ENCODE measurements at regions not wholly inside any gene's neighbourhood (a gene's known extent, or its start where the extent isn't known, plus 50 kb on each side); places are given as distances from the start of the nearest gene placed in this dataset.

DNA sequence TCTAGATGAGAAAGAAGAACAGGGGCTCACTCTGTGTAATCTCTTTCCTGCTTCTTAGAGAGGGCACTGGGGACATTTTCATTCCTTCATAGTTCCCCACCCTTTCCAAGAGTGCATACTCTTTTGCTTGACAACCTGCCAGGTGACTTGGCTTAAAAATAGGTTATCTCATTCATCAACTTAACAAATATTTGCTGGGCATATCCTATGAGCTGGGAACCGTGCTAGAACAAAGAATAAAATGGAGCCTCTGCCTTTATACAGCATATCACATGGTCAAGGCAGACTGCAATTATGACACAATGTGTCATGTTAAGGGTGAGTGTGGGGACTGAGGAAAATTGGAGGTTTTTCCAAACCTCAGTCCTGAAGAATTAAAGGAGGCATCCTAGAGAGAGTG, 209.8 kb upstream of the FOXA2 start:
- Histone ChIP-seq H3K27ac (ENCODE audit: low read depth, low read length) (no peak overlapping the region), H3K27me3 (ENCODE audit: control insufficient read depth, insufficient read depth, low read length) (no peaks in the 10 kb centered on the region), H3K9ac (ENCODE audit: low read length) (no peak overlapping the region), H3K4me3 (ENCODE audit: low read depth, low read length) (no peak overlapping the region), H3K9me3 (ENCODE audit: control insufficient read depth, insufficient read depth, low read depth, low read length) (no peaks in the 10 kb centered on the region), H3K36me3 (ENCODE audit: control insufficient read depth, insufficient read depth, low read length) (no peaks in the 10 kb centered on the region), H3K4me1 (ENCODE audit: control insufficient read depth, insufficient read depth, low read length) (no peaks in the 10 kb centered on the region)

DNA sequence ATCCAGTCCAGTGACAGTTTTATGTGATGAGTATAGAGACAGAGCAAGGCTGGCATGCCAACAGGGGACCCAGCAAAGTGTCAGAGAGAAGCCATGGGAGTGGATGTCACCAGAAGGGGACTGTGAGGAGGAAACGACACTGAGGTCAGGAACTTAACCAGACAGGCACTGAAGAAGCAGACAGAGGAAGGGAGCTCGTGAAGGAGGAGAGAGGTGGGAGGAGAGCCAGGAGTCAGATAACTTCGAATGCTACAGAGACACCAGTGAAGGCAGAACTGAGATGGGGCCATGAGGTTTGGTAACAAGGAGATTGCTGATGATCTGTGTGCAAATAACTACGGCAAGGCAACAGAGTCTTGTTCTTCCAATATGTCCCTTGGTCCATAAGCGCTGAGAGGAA, 211.1 kb upstream of the FOXA2 start:
- Histone ChIP-seq H3K9me3 (ENCODE audit: control insufficient read depth, insufficient read depth, low read depth, low read length) (no peaks in the 10 kb centered on the region), H3K4me1 (ENCODE audit: control insufficient read depth, insufficient read depth, low read length) (no peaks in the 10 kb centered on the region), H3K27ac (ENCODE audit: low read depth, low read length) (no peak overlapping the region), H3K36me3 (ENCODE audit: control insufficient read depth, insufficient read depth, low read length) (no peaks in the 10 kb centered on the region), H3K27me3 (ENCODE audit: control insufficient read depth, insufficient read depth, low read length) (no peaks in the 10 kb centered on the region), H3K9ac (ENCODE audit: low read length) (no peak overlapping the region), H3K4me3 (ENCODE audit: low read depth, low read length) (no peak overlapping the region)

DNA sequence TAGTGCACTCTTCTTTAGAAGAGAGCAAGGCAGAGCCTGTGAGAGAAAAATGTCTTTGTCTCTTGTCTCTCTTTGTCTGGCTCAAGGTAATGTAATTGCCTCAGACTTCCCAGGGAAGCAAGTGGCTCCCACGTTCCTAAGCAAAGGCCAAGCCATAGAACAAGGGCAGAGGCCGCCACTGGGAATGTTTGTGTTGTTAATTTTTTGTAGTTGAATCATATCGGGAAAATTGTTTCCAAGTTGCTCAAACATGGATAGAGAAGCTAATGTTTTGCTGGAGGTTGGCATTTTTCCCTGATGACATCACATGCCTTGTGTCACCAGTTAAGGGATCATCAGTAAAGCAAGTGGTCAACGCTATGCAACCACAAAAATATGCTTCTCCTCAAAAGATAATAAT, 211.5 kb upstream of the FOXA2 start:
- Histone ChIP-seq H3K27ac (ENCODE audit: low read depth, low read length) (no peak overlapping the region), H3K27me3 (ENCODE audit: control insufficient read depth, insufficient read depth, low read length) (no peaks in the 10 kb centered on the region), H3K9me3 (ENCODE audit: control insufficient read depth, insufficient read depth, low read depth, low read length) (no peaks in the 10 kb centered on the region), H3K4me3 (ENCODE audit: low read depth, low read length) (no peak overlapping the region), H3K36me3 (ENCODE audit: control insufficient read depth, insufficient read depth, low read length) (no peaks in the 10 kb centered on the region), H3K4me1 (ENCODE audit: control insufficient read depth, insufficient read depth, low read length) (no peaks in the 10 kb centered on the region), H3K9ac (ENCODE audit: low read length) (no peak overlapping the region)

DNA sequence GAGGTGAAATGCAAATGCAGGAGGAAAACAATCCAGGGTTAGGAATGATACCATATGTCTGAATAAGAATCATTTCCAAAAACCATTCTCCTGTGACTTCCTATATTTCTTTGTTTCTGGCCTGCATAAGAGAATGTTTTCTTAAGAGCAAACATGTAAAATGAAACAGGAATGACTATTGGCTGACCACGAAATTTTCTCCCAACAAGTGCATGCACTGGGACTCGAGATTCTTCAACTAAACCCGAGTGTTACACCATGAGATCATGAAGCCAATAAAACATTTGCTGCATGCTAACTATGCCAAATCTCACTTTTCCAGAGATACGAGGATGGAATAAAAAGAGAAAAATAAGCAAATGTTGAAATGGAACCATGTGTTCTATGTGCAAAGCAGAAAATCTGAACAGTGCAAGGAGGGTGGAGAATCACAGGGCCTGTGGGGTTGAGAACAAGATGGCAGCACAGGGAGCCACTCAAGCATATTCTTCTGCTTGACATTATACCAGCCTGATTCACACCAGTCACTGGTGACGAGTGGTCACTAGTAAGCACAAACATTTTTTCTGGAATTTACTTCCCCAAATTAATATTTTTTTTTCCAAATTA, 212.2 kb upstream of the FOXA2 start:
- H3K27me3 ChIP-seq (ENCODE audit: control insufficient read depth, insufficient read depth, low read length), result no peaks in the 10 kb centered on the region
- no peak overlapping the region for H3K27ac ChIP-seq (ENCODE audit: low read depth, low read length)
- H3K9me3 ChIP-seq (ENCODE audit: control insufficient read depth, insufficient read depth, low read depth, low read length), result no peaks in the 10 kb centered on the region
- H3K4me1 ChIP-seq (ENCODE audit: control insufficient read depth, insufficient read depth, low read length), result no peaks in the 10 kb centered on the region
- no peak overlapping the region for H3K9ac ChIP-seq (ENCODE audit: low read length)
- no peaks in the 10 kb centered on the region for H3K36me3 ChIP-seq (ENCODE audit: control insufficient read depth, insufficient read depth, low read length)
- no peak overlapping the region for H3K4me3 ChIP-seq (ENCODE audit: low read depth, low read length)

DNA sequence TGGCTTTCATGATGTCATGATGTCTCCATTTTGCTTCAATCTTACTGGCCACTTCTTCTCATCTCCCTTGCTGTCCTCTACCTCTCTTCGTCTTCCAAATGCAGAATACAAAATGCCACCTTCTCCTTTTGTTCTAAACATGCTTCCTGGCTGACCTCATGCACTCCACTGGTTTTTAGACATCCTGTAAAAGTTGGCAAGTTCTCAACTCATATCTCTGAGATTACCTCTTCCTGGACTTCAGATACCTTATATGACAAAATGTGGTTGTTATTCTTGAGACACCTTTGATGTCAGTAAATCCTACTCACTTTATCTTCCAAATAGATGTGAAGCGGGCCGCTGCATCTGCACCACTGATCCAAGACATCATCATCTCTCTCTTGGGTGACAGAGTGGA, 212.7 kb upstream of the FOXA2 start:
- H3K9ac ChIP-seq (ENCODE audit: low read length), result no peak overlapping the region
- H3K4me1 ChIP-seq (ENCODE audit: control insufficient read depth, insufficient read depth, low read length), result no peaks in the 10 kb centered on the region
- no peaks in the 10 kb centered on the region for H3K36me3 ChIP-seq (ENCODE audit: control insufficient read depth, insufficient read depth, low read length)
- no peak overlapping the region for H3K27ac ChIP-seq (ENCODE audit: low read depth, low read length)
- no peaks in the 10 kb centered on the region for H3K9me3 ChIP-seq (ENCODE audit: control insufficient read depth, insufficient read depth, low read depth, low read length)
- no peak overlapping the region for H3K4me3 ChIP-seq (ENCODE audit: low read depth, low read length)
- H3K27me3 ChIP-seq (ENCODE audit: control insufficient read depth, insufficient read depth, low read length), result no peaks in the 10 kb centered on the region

DNA sequence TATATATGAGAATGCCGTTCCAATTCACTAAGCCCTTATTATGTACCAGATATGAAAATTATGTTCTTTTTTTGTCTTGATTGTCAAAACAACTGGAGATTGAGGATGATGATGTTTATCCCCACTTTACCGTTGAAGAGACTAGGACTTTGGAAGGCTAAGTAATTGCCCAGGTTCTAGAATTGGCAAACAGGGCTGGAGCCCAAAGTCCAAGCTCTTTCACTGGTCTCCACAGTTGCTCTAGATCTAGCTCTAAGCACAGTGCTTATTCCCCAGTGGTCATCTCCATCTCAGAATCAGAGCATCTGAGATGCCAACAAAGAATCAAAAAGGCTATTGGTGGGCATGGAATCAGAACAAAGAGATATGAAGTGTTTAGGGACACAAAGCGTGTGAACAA, 215.3 kb upstream of the FOXA2 start:
- Histone ChIP-seq H3K27me3 (ENCODE audit: control insufficient read depth, insufficient read depth, low read length) (no peaks in the 10 kb centered on the region), H3K9me3 (ENCODE audit: control insufficient read depth, insufficient read depth, low read depth, low read length) (no peaks in the 10 kb centered on the region), H3K4me1 (ENCODE audit: control insufficient read depth, insufficient read depth, low read length) (no peaks in the 10 kb centered on the region), H3K9ac (ENCODE audit: low read length) (no peak overlapping the region), H3K27ac (ENCODE audit: low read depth, low read length) (no peak overlapping the region), H3K4me3 (ENCODE audit: low read depth, low read length) (no peak overlapping the region), H3K36me3 (ENCODE audit: control insufficient read depth, insufficient read depth, low read length) (no peaks in the 10 kb centered on the region)

DNA sequence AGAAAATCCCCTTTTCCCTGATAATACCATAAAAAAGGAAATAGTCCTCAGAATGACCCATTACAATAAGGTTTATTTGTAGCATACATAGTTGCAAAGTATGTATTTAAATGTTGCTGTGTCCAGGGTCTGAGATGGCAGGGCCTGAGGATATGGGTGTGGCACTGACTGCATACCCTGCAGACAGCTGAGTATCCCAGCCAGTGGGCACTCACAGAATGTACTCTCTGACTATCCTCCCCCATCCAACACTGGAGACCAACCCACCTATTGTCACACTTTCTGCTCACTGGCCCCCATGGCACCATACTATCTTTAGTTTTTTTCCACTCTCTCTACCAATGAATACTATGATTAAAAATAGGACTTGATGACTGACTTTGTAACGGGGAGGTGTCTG, 215.8 kb upstream of the FOXA2 start:
- Histone ChIP-seq H3K27me3 (ENCODE audit: control insufficient read depth, insufficient read depth, low read length) (no peaks in the 10 kb centered on the region), H3K9me3 (ENCODE audit: control insufficient read depth, insufficient read depth, low read depth, low read length) (no peaks in the 10 kb centered on the region), H3K27ac (ENCODE audit: low read depth, low read length) (no peak overlapping the region), H3K4me3 (ENCODE audit: low read depth, low read length) (no peak overlapping the region), H3K4me1 (ENCODE audit: control insufficient read depth, insufficient read depth, low read length) (no peaks in the 10 kb centered on the region), H3K36me3 (ENCODE audit: control insufficient read depth, insufficient read depth, low read length) (no peaks in the 10 kb centered on the region), H3K9ac (ENCODE audit: low read length) (no peak overlapping the region)

DNA sequence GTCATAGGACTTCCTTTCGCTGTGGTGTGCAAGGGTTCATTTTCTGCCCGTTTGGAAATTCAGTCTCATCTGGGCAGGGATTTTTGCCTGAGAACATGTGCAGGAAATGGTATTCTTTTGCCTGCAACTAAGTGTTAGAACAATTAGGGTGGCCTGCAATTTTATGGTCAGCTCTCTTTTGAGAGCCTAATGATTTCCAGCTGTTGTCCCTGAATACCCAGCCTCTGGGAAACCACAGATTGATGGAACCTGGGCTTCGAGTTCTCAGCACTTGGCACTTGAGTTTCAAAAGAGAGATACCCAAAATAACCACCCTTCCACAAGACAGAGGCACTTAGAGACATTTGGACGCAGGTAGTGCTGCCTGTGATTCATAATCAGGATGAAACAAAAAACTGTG, 217.2 kb upstream of the FOXA2 start:
- Histone ChIP-seq H3K9me3 (ENCODE audit: control insufficient read depth, insufficient read depth, low read depth, low read length) (no peaks in the 10 kb centered on the region), H3K4me1 (ENCODE audit: control insufficient read depth, insufficient read depth, low read length) (no peaks in the 10 kb centered on the region), H3K27ac (ENCODE audit: low read depth, low read length) (no peak overlapping the region), H3K36me3 (ENCODE audit: control insufficient read depth, insufficient read depth, low read length) (no peaks in the 10 kb centered on the region), H3K27me3 (ENCODE audit: control insufficient read depth, insufficient read depth, low read length) (no peaks in the 10 kb centered on the region), H3K4me3 (ENCODE audit: low read depth, low read length) (no peak overlapping the region), H3K9ac (ENCODE audit: low read length) (no peak overlapping the region)

DNA sequence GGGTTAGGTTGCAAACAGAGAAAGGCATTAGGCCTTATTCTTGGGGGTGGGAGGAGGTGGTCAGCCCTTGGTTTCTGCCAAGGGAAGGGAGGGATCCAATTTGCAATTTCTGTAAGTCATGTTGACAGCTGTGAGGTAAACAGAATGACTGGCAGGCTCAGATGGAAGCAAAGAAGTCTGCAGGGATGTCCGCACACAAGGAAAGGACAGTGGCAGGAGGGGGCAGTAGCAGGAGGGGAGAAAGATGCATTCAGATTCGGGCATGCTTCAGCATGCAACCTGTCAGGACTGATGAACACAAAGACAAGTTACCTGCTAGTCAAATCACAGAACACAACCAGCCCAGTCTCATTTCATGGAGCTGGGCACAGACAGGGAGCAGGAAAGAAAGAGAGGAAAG, 217.9 kb upstream of the FOXA2 start:
- Histone ChIP-seq H3K9ac (ENCODE audit: low read length) (no peak overlapping the region), H3K4me3 (ENCODE audit: low read depth, low read length) (no peak overlapping the region), H3K27ac (ENCODE audit: low read depth, low read length) (no peak overlapping the region), H3K27me3 (ENCODE audit: control insufficient read depth, insufficient read depth, low read length) (no peaks in the 10 kb centered on the region), H3K9me3 (ENCODE audit: control insufficient read depth, insufficient read depth, low read depth, low read length) (no peaks in the 10 kb centered on the region), H3K4me1 (ENCODE audit: control insufficient read depth, insufficient read depth, low read length) (no peaks in the 10 kb centered on the region), H3K36me3 (ENCODE audit: control insufficient read depth, insufficient read depth, low read length) (no peaks in the 10 kb centered on the region)

DNA sequence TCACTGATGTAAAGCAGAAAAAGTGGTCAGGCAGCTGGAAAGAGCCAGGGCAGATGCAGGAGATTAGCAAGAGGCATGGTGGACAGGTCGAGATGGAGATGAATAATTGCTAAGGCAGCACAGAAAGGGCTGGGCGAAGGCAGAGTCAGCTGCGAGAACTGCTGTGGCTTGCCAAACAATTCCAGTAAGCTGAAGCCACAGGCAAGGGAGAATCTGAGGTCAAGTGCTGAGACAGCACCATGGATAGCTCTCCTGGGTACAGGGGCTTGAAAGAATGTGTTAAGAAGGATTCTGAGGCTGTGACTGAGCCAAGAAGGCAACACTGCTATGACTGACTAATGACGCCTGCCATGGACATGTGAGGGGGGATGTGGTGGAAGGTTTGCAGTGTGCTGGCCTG, 220.8 kb upstream of the FOXA2 start:
- Histone ChIP-seq H3K4me3 (ENCODE audit: low read depth, low read length) (no peak overlapping the region), H3K36me3 (ENCODE audit: control insufficient read depth, insufficient read depth, low read length) (no peaks in the 10 kb centered on the region), H3K9me3 (ENCODE audit: control insufficient read depth, insufficient read depth, low read depth, low read length) (no peaks in the 10 kb centered on the region), H3K27ac (ENCODE audit: low read depth, low read length) (no peak overlapping the region), H3K9ac (ENCODE audit: low read length) (no peak overlapping the region), H3K4me1 (ENCODE audit: control insufficient read depth, insufficient read depth, low read length) (no peaks in the 10 kb centered on the region), H3K27me3 (ENCODE audit: control insufficient read depth, insufficient read depth, low read length) (no peaks in the 10 kb centered on the region)

DNA sequence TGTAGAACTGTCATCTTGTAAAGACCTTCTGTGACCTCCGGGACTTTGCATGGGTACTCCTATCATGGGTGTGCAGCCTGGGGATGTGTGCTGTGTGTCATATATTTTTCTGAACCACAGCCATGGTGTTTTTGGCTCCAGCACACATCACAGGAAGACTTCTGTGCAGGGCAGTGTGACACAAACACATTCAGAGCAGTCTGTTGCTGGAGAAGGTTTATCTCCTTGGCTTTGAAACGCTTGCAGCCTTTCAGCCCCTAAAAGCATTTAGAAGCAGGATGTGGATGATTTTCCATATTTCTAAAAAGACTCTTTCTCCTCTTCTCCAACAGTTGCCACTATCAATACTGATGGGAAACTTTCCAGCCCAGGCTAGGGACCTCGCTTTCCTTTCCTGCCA, 221.6 kb upstream of the FOXA2 start:
- Histone ChIP-seq H3K27ac (ENCODE audit: low read depth, low read length) (no peak overlapping the region), H3K4me3 (ENCODE audit: low read depth, low read length) (no peak overlapping the region), H3K9ac (ENCODE audit: low read length) (no peak overlapping the region), H3K36me3 (ENCODE audit: control insufficient read depth, insufficient read depth, low read length) (no peaks in the 10 kb centered on the region), H3K4me1 (ENCODE audit: control insufficient read depth, insufficient read depth, low read length) (no peaks in the 10 kb centered on the region), H3K9me3 (ENCODE audit: control insufficient read depth, insufficient read depth, low read depth, low read length) (no peaks in the 10 kb centered on the region), H3K27me3 (ENCODE audit: control insufficient read depth, insufficient read depth, low read length) (no peaks in the 10 kb centered on the region)

DNA sequence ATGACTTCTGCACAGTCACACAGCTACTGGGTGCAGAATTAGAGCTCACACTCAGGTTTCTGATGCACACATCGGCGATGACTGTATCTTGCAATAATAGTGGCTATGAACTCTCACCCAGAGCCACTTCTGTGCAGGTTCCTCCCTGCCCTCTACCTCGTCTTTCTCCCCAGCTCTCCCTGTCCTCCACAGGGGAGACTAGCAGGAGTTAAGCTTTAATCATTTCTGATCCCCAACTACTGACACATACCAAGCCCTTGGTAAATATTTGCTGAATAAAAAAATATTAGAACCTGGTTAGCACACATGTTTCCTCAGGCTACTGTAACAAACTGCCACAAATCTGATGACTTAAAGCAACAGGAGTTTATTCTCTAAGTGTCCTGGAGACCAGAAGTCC, 222.7 kb upstream of the FOXA2 start:
- H3K27ac ChIP-seq (ENCODE audit: low read depth, low read length), result no peak overlapping the region

More for the DNA sequence above, 222.7 kb upstream of the FOXA2 start:
- no peaks in the 10 kb centered on the region for H3K36me3 ChIP-seq (ENCODE audit: control insufficient read depth, insufficient read depth, low read length)
- H3K9me3 ChIP-seq (ENCODE audit: control insufficient read depth, insufficient read depth, low read depth, low read length), result no peaks in the 10 kb centered on the region
- no peak overlapping the region for H3K9ac ChIP-seq (ENCODE audit: low read length)
- no peaks in the 10 kb centered on the region for H3K4me1 ChIP-seq (ENCODE audit: control insufficient read depth, insufficient read depth, low read length)
- no peaks in the 10 kb centered on the region for H3K27me3 ChIP-seq (ENCODE audit: control insufficient read depth, insufficient read depth, low read length)
- no peak overlapping the region for H3K4me3 ChIP-seq (ENCODE audit: low read depth, low read length)

Data from HUES6 (cell line).